HG02588 (cell line): ENCODE measurements at regions not wholly inside any gene's neighbourhood (a gene's known extent, or its start where the extent isn't known, plus 50 kb on each side); places are given as distances from the start of the nearest gene placed in this dataset.
"Not testable (repeated sequence)": the region's sequence is repeated elsewhere in the genome, so short reads cannot be mapped to it uniquely, and the experiment has no call there.

Experiments
- ATAC-seq: cut with Tn5 transposase; IDR thresholded peaks from one replicate; pipeline ENCODE4 v1.9.1; 2021; ENCODE audit warnings: mild to moderate bottlenecking, moderate library complexity; ENCODE audit not compliant: unreplicated experiment

DNA sequence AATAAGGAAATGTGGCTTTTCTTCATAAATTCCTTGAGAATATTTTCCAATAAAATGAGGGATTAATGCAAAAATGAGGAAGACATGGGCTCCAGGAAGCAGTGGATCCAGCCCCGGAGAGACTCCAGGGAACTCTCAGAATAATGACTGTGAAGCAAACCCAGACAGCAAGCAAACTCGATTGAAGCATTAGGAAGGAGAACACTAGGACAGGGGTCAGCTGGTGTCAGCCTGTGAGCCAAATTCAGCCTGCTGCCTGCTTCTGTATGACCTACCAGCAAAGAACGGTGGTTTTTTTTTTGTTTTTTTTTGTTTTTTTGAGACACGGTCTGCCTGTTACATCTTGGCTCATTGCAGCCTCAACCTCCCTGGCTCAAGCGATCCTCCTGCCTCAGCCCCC lies 133.9 kb upstream of the FOXN2 start:
- ATAC-seq = no peak

GRCh38 chr2:48183276-48183675 lies 131.2 kb upstream of the FOXN2 start:
- ATAC-seq = no peak

- ATAC-seq = no peak
Observed at GRCh38 chr2:48183991-48184390, 130.5 kb upstream of the FOXN2 start.

GRCh38 chr2:48187503-48187902 lies 127.0 kb upstream of the FOXN2 start:
- no peak for ATAC-seq

GRCh38 chr2:48189552-48190228 lies 124.8 kb upstream of the FOXN2 start:
- no peak for ATAC-seq

GRCh38 chr2:48190230-48190629 lies 124.3 kb upstream of the FOXN2 start:
- ATAC-seq = no peak

GRCh38 chr2:48194641-48195040 lies 119.8 kb upstream of the FOXN2 start:
- no peak for ATAC-seq

DNA sequence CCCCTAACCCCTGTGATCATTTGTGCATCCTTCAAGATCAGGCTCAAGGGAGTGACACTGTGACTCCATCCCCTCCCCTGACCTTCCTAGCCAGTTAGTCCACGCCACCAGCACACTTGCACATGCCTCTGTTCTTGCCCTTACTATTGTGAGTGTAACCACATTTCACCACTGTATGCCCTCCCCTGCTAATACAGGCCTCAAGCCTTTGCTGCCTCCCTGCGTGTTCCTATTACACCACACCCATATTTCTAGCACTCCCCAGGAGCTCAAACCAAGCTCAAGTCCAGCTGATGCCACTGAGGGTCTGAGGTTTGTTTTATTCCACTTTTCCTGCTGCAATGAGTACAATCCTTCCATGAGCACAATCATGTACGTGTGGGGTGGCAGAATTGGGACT lies 119.3 kb upstream of the FOXN2 start:
- no peak for ATAC-seq

- ATAC-seq = no peak
Observed at GRCh38 chr2:48197618-48198017, 116.9 kb upstream of the FOXN2 start.

- ATAC-seq = no peak
Observed at GRCh38 chr2:48198371-48198770, 116.1 kb upstream of the FOXN2 start.

GRCh38 chr2:48199070-48199469 lies 115.4 kb upstream of the FOXN2 start:
- ATAC-seq = no peak

DNA sequence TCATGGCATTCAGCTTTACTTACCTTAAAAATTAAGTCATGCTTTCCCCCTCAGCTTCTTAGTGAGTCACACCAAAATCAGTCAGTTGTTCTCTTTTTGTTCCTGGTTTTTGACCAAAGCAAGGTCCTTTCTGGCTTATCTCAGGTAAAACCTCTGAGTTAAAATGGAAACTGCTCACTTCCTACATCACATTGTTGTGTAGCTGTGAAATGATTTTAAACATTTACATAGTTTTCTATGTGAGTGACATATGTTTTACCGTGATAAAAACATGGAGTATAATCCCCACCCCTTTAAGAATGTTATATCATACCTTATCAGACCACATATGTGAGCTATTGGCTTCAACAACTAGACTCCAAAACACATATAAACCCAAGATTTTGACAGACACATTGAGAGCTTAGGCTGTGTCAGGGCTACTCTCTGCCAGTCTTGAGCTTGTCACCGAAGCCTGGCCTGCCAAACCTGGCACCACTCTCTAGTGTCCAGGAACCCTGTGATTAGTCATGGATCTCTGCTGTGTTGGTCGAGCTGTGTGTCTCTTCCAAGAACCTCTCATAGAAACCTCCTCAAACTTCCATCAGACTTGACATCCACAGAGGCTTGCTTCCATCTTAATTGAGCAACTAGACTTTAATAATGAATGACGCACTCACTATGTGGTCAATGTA lies 113.7 kb upstream of the FOXN2 start:
- no peak for ATAC-seq

GRCh38 chr2:48201435-48201834 lies 113.0 kb upstream of the FOXN2 start:
- not testable (repeated sequence) for ATAC-seq

GRCh38 chr2:48202863-48203642 lies 111.4 kb upstream of the FOXN2 start:
- ATAC-seq = no peak

DNA sequence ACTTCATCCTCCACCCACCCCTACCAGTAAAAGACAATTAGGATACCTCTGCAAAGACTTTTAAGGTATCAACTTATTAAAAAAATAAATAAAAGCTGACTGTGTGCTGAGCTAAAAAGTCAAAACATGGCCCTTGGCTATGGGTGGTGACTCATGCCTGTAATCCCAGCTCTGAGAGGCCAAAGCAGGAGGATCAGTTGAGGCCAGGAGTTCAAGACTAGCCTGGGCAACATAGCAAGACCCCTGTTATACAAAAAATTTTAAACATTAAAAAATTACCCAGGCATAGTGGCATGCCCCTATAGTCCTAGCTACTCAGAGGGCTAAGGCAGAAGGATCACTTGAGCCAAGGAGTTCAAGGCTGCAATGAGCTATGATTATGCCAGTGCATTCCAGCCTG lies 110.8 kb upstream of the FOXN2 start:
- no peak for ATAC-seq

- ATAC-seq = no peak
Observed at GRCh38 chr2:48204750-48205136, 109.7 kb upstream of the FOXN2 start.

GRCh38 chr2:48205137-48205798 lies 109.2 kb upstream of the FOXN2 start:
- peak; percentile 60 for ATAC-seq

GRCh38 chr2:48206056-48206656 lies 108.3 kb upstream of the FOXN2 start:
- not testable (repeated sequence) for ATAC-seq

DNA sequence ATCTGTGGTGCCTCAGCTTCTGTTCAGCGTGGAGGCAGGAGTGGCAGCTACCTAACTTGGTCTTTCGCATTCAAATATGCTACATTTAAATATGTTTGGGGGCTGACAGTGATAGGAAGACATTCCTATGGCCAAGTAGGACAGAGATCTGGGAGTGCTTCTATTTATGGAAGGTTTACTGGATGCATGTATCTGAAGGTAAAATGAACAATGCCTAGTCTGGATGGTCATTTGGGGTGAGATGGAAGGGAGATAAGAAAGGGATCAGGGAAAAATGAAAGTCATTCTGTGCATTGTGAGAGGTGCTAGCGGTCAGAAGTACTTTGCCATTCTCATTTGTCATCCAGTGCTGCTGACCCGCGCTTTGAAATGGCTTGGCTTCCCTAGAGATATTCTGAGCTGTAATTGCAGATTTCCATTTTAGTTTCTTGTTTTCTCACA lies 107.3 kb upstream of the FOXN2 start:
- no peak for ATAC-seq

- no peak for ATAC-seq
Observed at GRCh38 chr2:48207851-48208250, 106.6 kb upstream of the FOXN2 start.
